SIG-M5 (cell line): ENCODE measurements at regions not wholly inside any gene's neighbourhood (a gene's known extent, or its start where the extent isn't known, plus 50 kb on each side); places are given as distances from the start of the nearest gene placed in this dataset.

Source experiments
- DNase-seq: peaks from one replicate; lab custom pipeline; 2025; lab: John Stamatoyannopoulos, UW

- no peak for DNase-seq
Measured at GRCh38 chr2:118186858-118187254, 98.6 kb downstream of the INSIG2 start.

GRCh38 chr2:118186110-118186857 lies 98.0 kb downstream of the INSIG2 start:
- peak; percentile 14 for DNase-seq

- no peak for DNase-seq
Measured at GRCh38 chr2:118185210-118186109, 97.2 kb downstream of the INSIG2 start.

GRCh38 chr2:118183381-118183780 lies 95.1 kb downstream of the INSIG2 start:
- DNase-seq, result no peak

GRCh38 chr2:118179445-118179844 lies 91.2 kb downstream of the INSIG2 start:
- no peak for DNase-seq

- no peak for DNase-seq
Measured at GRCh38 chr2:118177884-118178283, 89.6 kb downstream of the INSIG2 start.

- DNase-seq, result no peak
Measured at GRCh38 chr2:118177318-118177717, 89.0 kb downstream of the INSIG2 start.

- no peak for DNase-seq
Measured at GRCh38 chr2:118176601-118177000, 88.3 kb downstream of the INSIG2 start.

- no peak for DNase-seq
Measured at GRCh38 chr2:118171546-118171945, 83.3 kb downstream of the INSIG2 start.

- DNase-seq, result no peak
Measured at GRCh38 chr2:118169359-118170005, 81.2 kb downstream of the INSIG2 start.

GRCh38 chr2:118168615-118169014 lies 80.3 kb downstream of the INSIG2 start:
- DNase-seq, result no peak

GRCh38 chr2:118167026-118167425 lies 78.8 kb downstream of the INSIG2 start:
- DNase-seq, result no peak

GRCh38 chr2:118166242-118166641 lies 78.0 kb downstream of the INSIG2 start:
- DNase-seq, result no peak

GRCh38 chr2:118165595-118165994 lies 77.3 kb downstream of the INSIG2 start:
- DNase-seq, result no peak
